Loucy (cell line): ENCODE measurements at regions not wholly inside any gene's neighbourhood (a gene's known extent, or its start where the extent isn't known, plus 50 kb on each side); places are given as distances from the start of the nearest gene placed in this dataset.

Experiments used
- H2AFZ ChIP-seq: fragments of 200-600 bp; sonication (generic); 2 replicates; pipeline ENCODE4 v1.6.0; 2016; ENCODE audit warnings: antibody characterized with exemption, mild to moderate bottlenecking, low read length, moderate library complexity
- H3F3A ChIP-seq: fragments of 200-600 bp; 2 replicates; pipeline ENCODE4 v1.6.0; 2016; ENCODE audit warnings: antibody characterized with exemption, low read depth, mild to moderate bottlenecking
- H3K27me3 ChIP-seq: fragments of 200-600 bp; sonication (generic); 2 replicates; pipeline ENCODE4 v1.6.1; 2014; ENCODE audit warnings: low read length, mild to moderate bottlenecking; ENCODE audit not compliant: insufficient read depth, poor library complexity, severe bottlenecking
- H3K36me3 ChIP-seq: fragments of 200-600 bp; sonication (generic); 2 replicates; pipeline ENCODE4 v1.6.1; 2016; ENCODE audit warnings: low read length; ENCODE audit not compliant: insufficient read depth
- H3K4me1 ChIP-seq: fragments of 200-600 bp; sonication (generic); 2 replicates; pipeline ENCODE4 v1.5.1; 2014; ENCODE audit warnings: low read length, mild to moderate bottlenecking; ENCODE audit not compliant: insufficient read depth, poor library complexity, severe bottlenecking
- H3K4me2 ChIP-seq: fragments of 200-600 bp; sonication (generic); 2 replicates; pipeline ENCODE4 v1.6.0; 2014; ENCODE audit warnings: antibody characterized with exemption, low read length, low read depth, mild to moderate bottlenecking; ENCODE audit not compliant: poor library complexity, severe bottlenecking
- H3K4me3 ChIP-seq: fragments of 200-600 bp; sonication (generic); 2 replicates; pipeline ENCODE4 v1.5.1; 2014; ENCODE audit warnings: low read length, mild to moderate bottlenecking, mixed read lengths; ENCODE audit not compliant: poor library complexity, severe bottlenecking
- H3K79me2 ChIP-seq: fragments of 200-600 bp; sonication (generic); 2 replicates; pipeline ENCODE4 v1.6.1; 2014; ENCODE audit warnings: low read length; ENCODE audit not compliant: insufficient read depth
- H3K9ac ChIP-seq: fragments of 200-600 bp; sonication (generic); 2 replicates; pipeline ENCODE4 v1.6.0; 2014; ENCODE audit warnings: mild to moderate bottlenecking, low read depth, low read length, moderate library complexity; ENCODE audit not compliant: poor library complexity, severe bottlenecking
- H3K9me2 ChIP-seq: fragments of 200-600 bp; sonication (generic); replicated peaks from 2 replicates; pipeline ENCODE4 v1.6.1; 2016; ENCODE audit warnings: low read depth, low read length, mixed read lengths
- H3K9me3 ChIP-seq: fragments of 200-600 bp; sonication (generic); 2 replicates; pipeline ENCODE4 v1.6.1; 2014; ENCODE audit warnings: mild to moderate bottlenecking, antibody characterized with exemption, low read length, low read depth; ENCODE audit not compliant: insufficient read depth
- H4K20me1 ChIP-seq: fragments of 200-600 bp; sonication (generic); 2 replicates; pipeline ENCODE4 v1.6.0; 2014; ENCODE audit warnings: antibody characterized with exemption, low read length, mild to moderate bottlenecking; ENCODE audit not compliant: insufficient read depth, poor library complexity, severe bottlenecking
- EZH2phosphoT487 ChIP-seq: fragments of 200-600 bp; IDR thresholded peaks from 2 replicates; pipeline ENCODE4 v1.6.1; 2018; ENCODE audit warnings: antibody characterized with exemption, mild to moderate bottlenecking, moderate library complexity, borderline replicate concordance
- TF ChIP-seq, protein P1 (sequence below): fragments of 200-600 bp; sonication (generic); conservative IDR thresholded peaks from 2 replicates; pipeline ENCODE4 v1.5.1; 2014; ENCODE audit warnings: mild to moderate bottlenecking, antibody characterized with exemption, low read length

DNA sequence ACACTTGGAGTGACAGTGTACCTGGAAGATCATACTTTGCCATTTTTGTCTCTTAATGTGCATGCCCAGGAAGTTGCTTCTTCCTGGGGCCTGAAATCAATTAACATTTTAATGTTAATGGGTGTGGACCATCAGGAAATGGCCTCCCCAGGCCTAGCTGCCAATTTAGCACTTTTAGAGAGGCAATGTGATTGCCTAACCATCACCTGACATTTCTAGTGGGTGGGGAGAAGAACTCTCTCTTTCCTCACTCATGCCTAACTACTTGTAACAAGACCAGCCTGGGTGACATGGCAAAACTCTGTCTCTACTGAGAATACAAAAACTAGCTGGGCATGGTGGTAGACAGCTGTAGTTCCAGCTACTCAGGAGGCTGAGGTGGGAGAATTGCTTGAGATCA is 549.0 kb upstream of the RGS18 start:
- Histone ChIP-seq H3K79me2 (no peaks in the 10 kb centered on the region), H2AFZ (peak overlapping the region; percentile 74; the same call in 1 of the 2 replicates), H3K9ac (no peak overlapping the region), H3K36me3 (no peaks in the 10 kb centered on the region), H3K9me3 (no peaks in the 10 kb centered on the region), H3F3A (no peaks in the 10 kb centered on the region), H3K4me3 (no peak overlapping the region), H3K9me2 (no peaks in the 10 kb centered on the region), H3K4me2 (no peak overlapping the region), H3K27me3 (no peaks in the 10 kb centered on the region), H3K4me1 (peaks cover 10% of the 10 kb centered on the region), H4K20me1 (no peaks in the 10 kb centered on the region)
- TF ChIP-seq, protein P1, sequence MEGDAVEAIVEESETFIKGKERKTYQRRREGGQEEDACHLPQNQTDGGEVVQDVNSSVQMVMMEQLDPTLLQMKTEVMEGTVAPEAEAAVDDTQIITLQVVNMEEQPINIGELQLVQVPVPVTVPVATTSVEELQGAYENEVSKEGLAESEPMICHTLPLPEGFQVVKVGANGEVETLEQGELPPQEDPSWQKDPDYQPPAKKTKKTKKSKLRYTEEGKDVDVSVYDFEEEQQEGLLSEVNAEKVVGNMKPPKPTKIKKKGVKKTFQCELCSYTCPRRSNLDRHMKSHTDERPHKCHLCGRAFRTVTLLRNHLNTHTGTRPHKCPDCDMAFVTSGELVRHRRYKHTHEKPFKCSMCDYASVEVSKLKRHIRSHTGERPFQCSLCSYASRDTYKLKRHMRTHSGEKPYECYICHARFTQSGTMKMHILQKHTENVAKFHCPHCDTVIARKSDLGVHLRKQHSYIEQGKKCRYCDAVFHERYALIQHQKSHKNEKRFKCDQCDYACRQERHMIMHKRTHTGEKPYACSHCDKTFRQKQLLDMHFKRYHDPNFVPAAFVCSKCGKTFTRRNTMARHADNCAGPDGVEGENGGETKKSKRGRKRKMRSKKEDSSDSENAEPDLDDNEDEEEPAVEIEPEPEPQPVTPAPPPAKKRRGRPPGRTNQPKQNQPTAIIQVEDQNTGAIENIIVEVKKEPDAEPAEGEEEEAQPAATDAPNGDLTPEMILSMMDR = no peak
- no peak for TF ChIP-seq EZH2phosphoT487

DNA sequence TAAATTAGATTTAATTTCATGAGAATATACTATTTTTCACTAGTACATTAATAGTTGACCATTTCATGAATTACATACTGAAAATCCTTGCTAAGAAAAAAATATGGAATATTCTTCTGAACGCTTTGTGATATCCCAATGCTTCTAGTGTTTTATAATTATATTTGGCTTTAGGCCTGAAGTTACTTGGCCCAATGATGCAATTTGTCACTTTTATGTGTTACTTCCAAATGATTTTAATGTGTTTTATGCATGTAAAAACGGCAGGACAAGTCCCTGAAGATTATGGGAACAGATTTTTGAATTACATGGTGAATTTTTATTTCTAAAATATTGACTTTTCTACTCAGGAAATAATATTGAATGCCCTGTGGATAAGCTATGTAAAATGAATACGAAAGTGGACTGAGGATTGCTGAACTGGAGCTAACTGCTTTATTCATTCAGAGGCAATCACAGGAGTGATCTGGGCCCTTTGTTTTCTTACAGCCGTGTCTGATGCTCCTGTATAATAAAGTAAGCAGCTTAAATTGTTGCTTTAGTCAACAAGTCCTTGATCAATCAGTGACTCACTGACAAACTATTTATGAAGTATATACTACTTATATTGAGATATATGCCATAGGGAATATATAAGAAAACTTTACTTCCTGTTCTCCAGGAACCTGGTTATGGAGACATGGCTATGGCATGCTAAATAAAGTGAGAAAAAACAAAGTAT is 543.0 kb upstream of the RGS18 start:
- no peaks in the 10 kb centered on the region for H3K4me1 ChIP-seq

DNA sequence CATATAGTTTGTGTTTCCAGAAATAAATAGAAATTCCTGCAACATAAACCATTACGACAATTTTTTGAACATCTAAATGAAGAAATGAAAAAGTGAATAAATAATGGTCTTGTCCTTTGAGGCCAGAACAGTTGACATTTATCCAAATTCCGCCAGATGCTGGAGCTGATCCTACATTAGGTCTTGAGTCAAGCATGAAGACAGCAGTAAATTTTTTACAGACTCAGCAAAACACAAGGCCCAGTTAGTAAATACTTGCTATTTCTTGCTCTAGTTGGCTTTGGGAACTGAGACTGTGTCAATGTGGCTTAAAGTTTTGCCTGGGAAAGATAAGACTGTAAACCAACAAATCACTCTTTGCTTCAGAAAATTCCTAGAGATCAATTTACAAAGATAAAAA is 540.1 kb upstream of the RGS18 start:
- Histone ChIP-seq H3K4me1 (no peaks in the 10 kb centered on the region), H3K4me3 (no peak overlapping the region), H3F3A (no peaks in the 10 kb centered on the region), H3K9ac (no peak overlapping the region), H3K79me2 (no peaks in the 10 kb centered on the region), H3K4me2 (no peak overlapping the region), H3K9me2 (no peaks in the 10 kb centered on the region), H3K36me3 (no peaks in the 10 kb centered on the region), H2AFZ (no peak overlapping the region), H3K9me3 (no peaks in the 10 kb centered on the region), H3K27me3 (no peaks in the 10 kb centered on the region), H4K20me1 (no peaks in the 10 kb centered on the region)
- TF ChIP-seq EZH2phosphoT487 = no peak
- TF ChIP-seq, protein P1 = no peak

More for the DNA sequence above, 543.0 kb upstream of the RGS18 start:
- no peaks in the 10 kb centered on the region for H3K9me2 ChIP-seq
- H3K27me3 ChIP-seq = no peaks in the 10 kb centered on the region
- H3K79me2 ChIP-seq = no peaks in the 10 kb centered on the region
- no peak for TF ChIP-seq EZH2phosphoT487
- TF ChIP-seq, protein P1 = no peak
- H3K4me3 ChIP-seq = no peak overlapping the region
- H4K20me1 ChIP-seq = no peaks in the 10 kb centered on the region
- H3K36me3 ChIP-seq = no peaks in the 10 kb centered on the region
- H3F3A ChIP-seq = no peaks in the 10 kb centered on the region
- no peak overlapping the region for H3K4me2 ChIP-seq
- H3K9me3 ChIP-seq = no peaks in the 10 kb centered on the region
- H2AFZ ChIP-seq = no peak overlapping the region
- no peak overlapping the region for H3K9ac ChIP-seq
